ENCODE measurements at regions not wholly inside any gene's neighbourhood (a gene's known extent, or its start where the extent isn't known, plus 50 kb on each side); places are given as distances from the start of the nearest gene placed in this dataset.

- TF ChIP-seq CTCF (IDR thresholded peaks at IDR 0.05; ENCODE audit: insufficient read depth, low read length, missing control alignments), result no peak
- POLR2A ChIA-PET, result no interaction called here
- DNase-seq (ENCODE audit: low read depth, low spot score), result no peak
- H3K4me3 ChIP-seq (ENCODE audit: low read depth, low read length), result no peak overlapping the region
- CTCF ChIA-PET, result interaction anchor here (1.0 to 9.8 kb wide), 4 partner anchors 25 to 173 kb away, joined by 3 to 146 read pairs (median 6); no protein-coding TSS in a partner anchor
Measured at GRCh38 chr16:85989376-85989775, 90.4 kb downstream of the IRF8 start.

DNA sequence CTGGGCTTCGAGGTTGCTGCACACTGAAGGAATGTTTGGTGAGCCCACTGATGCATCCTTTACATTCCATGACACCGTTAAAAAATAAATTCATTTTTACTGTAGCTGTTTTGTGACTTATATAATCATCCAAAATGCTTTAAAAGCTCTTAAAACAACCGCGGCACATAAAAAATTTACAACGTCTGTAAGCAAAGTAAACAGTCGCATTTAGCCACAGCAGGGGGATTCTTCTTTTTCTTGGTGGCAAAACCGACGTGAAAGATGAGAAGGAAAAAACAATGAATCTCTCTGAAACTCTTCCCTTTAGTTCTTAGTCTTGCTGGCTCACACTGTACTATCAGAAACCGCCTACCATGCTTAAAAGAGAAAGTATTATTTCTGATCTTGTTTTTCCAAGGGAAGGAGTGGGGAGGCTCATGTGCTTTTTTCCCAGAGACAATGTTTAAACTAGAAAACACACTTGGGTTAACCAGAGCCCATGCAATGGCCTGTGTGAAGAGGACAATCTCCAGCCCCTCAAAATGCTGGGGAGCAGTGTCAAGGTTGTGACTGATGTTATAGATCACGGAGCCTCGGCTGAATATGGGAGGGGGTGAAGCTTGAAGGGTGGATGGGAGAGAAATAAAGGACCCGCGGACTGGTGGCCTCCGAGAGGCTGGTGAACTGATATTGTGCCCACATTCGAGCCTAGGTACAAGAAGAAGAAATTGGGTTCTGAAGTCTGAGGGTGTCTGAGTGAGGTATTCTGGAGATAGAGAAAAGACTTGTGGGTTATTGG lies 91.1 kb downstream of the IRF8 start:
- DNase-seq (ENCODE audit: low read depth, low spot score), result no peak
- ChIA-PET POLR2A (no interaction called here), CTCF (interaction anchor here (1.0 to 9.8 kb wide), 6 partner anchors 10 to 174 kb away, joined by 3 to 146 read pairs (median 4); no protein-coding TSS in a partner anchor)
- TF ChIP-seq CTCF (IDR thresholded peaks at IDR 0.05; ENCODE audit: insufficient read depth, low read length, missing control alignments), result no peak
- no peak overlapping the region for H3K4me3 ChIP-seq (ENCODE audit: low read depth, low read length)

- no peak for TF ChIP-seq CTCF (IDR thresholded peaks at IDR 0.05; ENCODE audit: insufficient read depth, low read length, missing control alignments)
- H3K4me3 ChIP-seq (ENCODE audit: low read depth, low read length), result no peak overlapping the region
- POLR2A ChIA-PET, result no interaction called here
- CTCF ChIA-PET, result interaction anchor here (1.0 to 9.8 kb wide), 5 partner anchors 10 to 170 kb away, joined by 3 to 146 read pairs (median 4); no protein-coding TSS in a partner anchor
- DNase-seq (ENCODE audit: low read depth, low spot score), result no peak
Measured at GRCh38 chr16:85990861-85991301, 91.9 kb downstream of the IRF8 start.

GRCh38 chr16:85991425-85991824 lies 92.5 kb downstream of the IRF8 start:
- no peak for TF ChIP-seq CTCF (IDR thresholded peaks at IDR 0.05; ENCODE audit: insufficient read depth, low read length, missing control alignments)
- POLR2A ChIA-PET, result no interaction called here
- H3K4me3 ChIP-seq (ENCODE audit: low read depth, low read length), result no peak overlapping the region
- CTCF ChIA-PET, result interaction anchor here (1.0 to 9.8 kb wide), 5 partner anchors 8 to 171 kb away, joined by 3 to 146 read pairs (median 4); no protein-coding TSS in a partner anchor
- no peak for DNase-seq (ENCODE audit: low read depth, low spot score)

GRCh38 chr16:85991856-85992255 lies 92.9 kb downstream of the IRF8 start:
- CTCF ChIA-PET, result interaction anchor here (1.0 to 9.8 kb wide), 4 partner anchors 8 to 171 kb away, joined by 3 to 146 read pairs (median 4); no protein-coding TSS in a partner anchor
- no peak overlapping the region for H3K4me3 ChIP-seq (ENCODE audit: low read depth, low read length)
- DNase-seq (ENCODE audit: low read depth, low spot score), result no peak
- POLR2A ChIA-PET, result no interaction called here
- TF ChIP-seq CTCF (IDR thresholded peaks at IDR 0.05; ENCODE audit: insufficient read depth, low read length, missing control alignments), result no peak

DNA sequence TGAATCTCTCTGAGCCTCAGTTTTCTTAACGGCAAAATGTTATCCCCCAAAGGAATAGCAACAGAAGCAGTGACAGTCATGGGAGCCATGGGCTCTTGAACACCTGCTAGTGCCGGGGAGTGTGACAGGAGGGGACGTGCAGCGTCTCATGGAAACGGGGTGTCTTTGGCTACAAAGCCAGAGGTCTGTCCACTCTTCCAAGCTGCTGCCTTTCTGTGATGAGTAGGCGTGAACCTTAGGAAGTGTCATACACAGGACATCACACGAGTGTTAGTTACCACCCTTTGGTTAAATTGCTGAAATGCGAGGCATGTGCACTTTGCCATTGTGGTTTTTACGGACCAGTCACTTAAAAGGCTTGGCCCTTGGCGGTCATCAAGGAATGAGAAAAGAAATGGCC lies 93.4 kb downstream of the IRF8 start:
- POLR2A ChIA-PET, result no interaction called here
- DNase-seq (ENCODE audit: low read depth, low spot score), result no peak
- CTCF ChIA-PET, result interaction anchor here (1.0 to 9.8 kb wide), 6 partner anchors 8 to 176 kb away, joined by 3 to 146 read pairs (median 3); no protein-coding TSS in a partner anchor
- H3K4me3 ChIP-seq (ENCODE audit: low read depth, low read length), result no peak overlapping the region
- TF ChIP-seq CTCF (IDR thresholded peaks at IDR 0.05; ENCODE audit: insufficient read depth, low read length, missing control alignments), result no peak

All from AG04449 (cell line).